ENCODE measurements at regions not wholly inside any gene's neighbourhood (a gene's known extent, or its start where the extent isn't known, plus 50 kb on each side); places are given as distances from the start of the nearest gene placed in this dataset.

- H3K36me3 ChIP-seq (replicated peaks in 1 of 2; ENCODE audit: control insufficient read depth in 1 of 2, insufficient read depth in 2 of 2, low read length in 1 of 2): no peaks in the 10 kb centered on the region
- H3K27ac ChIP-seq (ENCODE audit: low read depth in 2 of 2, low read length in 1 of 2): no peak overlapping the region
- no peaks in the 10 kb centered on the region for H3F3A ChIP-seq (replicated peaks; ENCODE audit: insufficient read depth)
- no peak overlapping the region for H3K4me2 ChIP-seq
- H3K27me3 ChIP-seq (ENCODE audit: insufficient read depth): no peaks in the 10 kb centered on the region
- no peaks in the 10 kb centered on the region for H3K9me3 ChIP-seq
- TF ChIP-seq NRF1 (IDR thresholded peaks at IDR 0.05; ENCODE audit: low read depth, low read length): no peak
- TF ChIP-seq YY1 (IDR thresholded peaks at IDR 0.05; ENCODE audit: low read depth): no peak
- no peak for TF ChIP-seq JUND (IDR thresholded peaks at IDR 0.05)
- no peak for TF ChIP-seq FOSL2 (IDR thresholded peaks at IDR 0.05; ENCODE audit: borderline replicate concordance, low read depth)
- no peak for TF ChIP-seq TAF1 (IDR thresholded peaks at IDR 0.05; ENCODE audit: borderline replicate concordance, low read depth, low read length)
- no peak for TF ChIP-seq RCOR1 (IDR thresholded peaks at IDR 0.05; ENCODE audit: low read length)
- TF ChIP-seq EP300 (IDR thresholded peaks at IDR 0.05; ENCODE audit: borderline replicate concordance in 1 of 2, low read depth in 1 of 2, low read length in 1 of 2): no peak
- no peak for TF ChIP-seq USF1 (IDR thresholded peaks at IDR 0.05; ENCODE audit: borderline replicate concordance, low read depth)
- no peak for TF ChIP-seq CHD2 (IDR thresholded peaks at IDR 0.05; ENCODE audit: low read length, partially characterized antibody)
- no peak for TF ChIP-seq SIN3A (IDR thresholded peaks at IDR 0.05; ENCODE audit: borderline replicate concordance, low read depth, low read length)
- TF ChIP-seq GATA2 (CRISPR knock-in tag; IDR thresholded peaks at IDR 0.05): no peak
- no peak for TF ChIP-seq REST (IDR thresholded peaks at IDR 0.05; ENCODE audit: low read depth, low read length)
- TF ChIP-seq NFIC (IDR thresholded peaks at IDR 0.05; ENCODE audit: borderline replicate concordance): no peak
- no peak for TF ChIP-seq MXI1 (IDR thresholded peaks at IDR 0.05; ENCODE audit: low read depth, low read length)
- H3K9me2 ChIP-seq: no peaks in the 10 kb centered on the region
- no peaks in the 10 kb centered on the region for H3K79me2 ChIP-seq (ENCODE audit: insufficient read depth)
- H3K9ac ChIP-seq: no peak overlapping the region
- no peaks in the 10 kb centered on the region for H4K20me1 ChIP-seq (ENCODE audit: insufficient read depth)
- 91% methylated on average over 6 of the region's 6 CpGs for WGBS (ENCODE audit: low lambda C conversion rate)
- ChIA-PET POLR2A (no interaction called here), CTCF (no interaction called here)
- no peak for DNase-seq
- no peak overlapping the region for H2AFZ ChIP-seq (ENCODE audit: low read depth)
- H3K4me3 ChIP-seq (ENCODE audit: low read depth in 2 of 2, low read length in 1 of 2): no peak overlapping the region
- H3K4me1 ChIP-seq (ENCODE audit: control insufficient read depth in 1 of 2, insufficient read depth in 2 of 2, low read depth in 1 of 2, low read length in 1 of 2): no peaks in the 10 kb centered on the region
These were observed 164.8 kb downstream of the AASDH start for GRCh38 chr4:56222514-56222913.

GRCh38 chr4:56220261-56220660 is 167.0 kb downstream of the AASDH start:
- H3K9me2 ChIP-seq: no peaks in the 10 kb centered on the region
- TF ChIP-seq TEAD4 (IDR thresholded peaks at IDR 0.05; ENCODE audit: borderline replicate concordance, insufficient read depth) (no peak), TCF12 (IDR thresholded peaks at IDR 0.05) (no peak), NRF1 (IDR thresholded peaks at IDR 0.05; ENCODE audit: low read depth, low read length) (no peak), REST (IDR thresholded peaks at IDR 0.05; ENCODE audit: low read depth, low read length) (no peak), USF1 (IDR thresholded peaks at IDR 0.05; ENCODE audit: borderline replicate concordance, low read depth) (no peak), FOSL2 (IDR thresholded peaks at IDR 0.05; ENCODE audit: borderline replicate concordance, low read depth) (no peak), CHD2 (IDR thresholded peaks at IDR 0.05; ENCODE audit: low read length, partially characterized antibody) (no peak), FOXM1 (IDR thresholded peaks at IDR 0.05; ENCODE audit: low read depth) (no peak), TAF1 (IDR thresholded peaks at IDR 0.05; ENCODE audit: borderline replicate concordance, low read depth, low read length) (no peak)

More at GRCh38 chr4:56220261-56220660, 167.0 kb downstream of the AASDH start:
- no peaks in the 10 kb centered on the region for H3F3A ChIP-seq (replicated peaks; ENCODE audit: insufficient read depth)
- DNase-seq: no peak
- no peaks in the 10 kb centered on the region for H4K20me1 ChIP-seq (ENCODE audit: insufficient read depth)
- H3K36me3 ChIP-seq (replicated peaks in 1 of 2; ENCODE audit: control insufficient read depth in 1 of 2, insufficient read depth in 2 of 2, low read length in 1 of 2): no peaks in the 10 kb centered on the region
- H3K4me1 ChIP-seq (ENCODE audit: control insufficient read depth in 1 of 2, insufficient read depth in 2 of 2, low read depth in 1 of 2, low read length in 1 of 2): peaks cover 0 to 3% of the 10 kb centered on the region in 2 experiments; a peak in 1 of 4 replicates
- H3K27ac ChIP-seq (ENCODE audit: low read depth in 2 of 2, low read length in 1 of 2): no peak overlapping the region
- no peaks in the 10 kb centered on the region for H3K79me2 ChIP-seq (ENCODE audit: insufficient read depth)
- POLR2A ChIA-PET: no interaction called here
- H3K4me3 ChIP-seq (ENCODE audit: low read depth in 2 of 2, low read length in 1 of 2): no peak overlapping the region
- H3K27me3 ChIP-seq (ENCODE audit: insufficient read depth): no peaks in the 10 kb centered on the region
- H3K9me3 ChIP-seq: no peaks in the 10 kb centered on the region
- H3K4me2 ChIP-seq: no peak overlapping the region
- CTCF ChIA-PET: interaction anchor here (0.8 kb wide), 1 partner anchor 12 kb away, joined by 3 read pairs; no protein-coding TSS in a partner anchor
- no peak overlapping the region for H2AFZ ChIP-seq (ENCODE audit: low read depth)
- H3K9ac ChIP-seq: no peak overlapping the region
- 96% methylated on average over 3 of the region's 3 CpGs for WGBS (ENCODE audit: low lambda C conversion rate)
